ENCODE measurements at regions not wholly inside any gene's neighbourhood (a gene's known extent, or its start where the extent isn't known, plus 50 kb on each side); places are given as distances from the start of the nearest gene placed in this dataset.
"Not testable (repeated sequence)": the region's sequence is repeated elsewhere in the genome, so short reads cannot be mapped to it uniquely, and the experiment has no call there.

DNA sequence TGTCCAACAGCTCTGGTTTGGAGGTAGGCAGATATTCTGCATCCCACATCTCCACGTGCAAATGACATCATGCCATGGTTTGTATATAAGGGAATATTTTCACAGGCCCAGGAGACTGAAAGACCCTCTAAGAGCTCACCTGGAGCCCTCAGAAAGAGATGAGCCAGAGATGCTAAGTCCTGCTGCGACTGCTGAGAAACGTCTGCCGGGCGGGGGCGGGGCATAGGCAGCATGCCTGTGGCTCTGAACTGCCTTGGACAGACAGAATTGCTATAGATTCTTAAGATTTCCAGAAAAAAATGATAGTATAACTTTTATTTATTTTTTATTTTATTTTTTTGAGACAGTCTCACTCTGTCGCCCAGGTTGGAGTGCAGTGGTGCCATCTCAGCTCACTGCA lies 64.2 kb upstream of the METTL9 start:
- not testable (repeated sequence) for H4K20me1 ChIP-seq (ENCODE audit: insufficient read depth, low read length); DNase-seq (ENCODE audit: insufficient read length, low spot score, missing footprints); H2AFZ ChIP-seq (ENCODE audit: low read length); H3K36me3 ChIP-seq (ENCODE audit: insufficient read depth, low read length); H3K4me3 ChIP-seq (ENCODE audit: insufficient read depth, low read length); H3K4me2 ChIP-seq (ENCODE audit: insufficient read depth, low read length); H3K27me3 ChIP-seq (ENCODE audit: insufficient read depth, low read length); H3K27ac ChIP-seq (ENCODE audit: low read depth, low read length); H3K79me2 ChIP-seq (ENCODE audit: insufficient read depth, low read length); H3K4me1 ChIP-seq (ENCODE audit: insufficient read depth, low read length); H3K9me3 ChIP-seq (ENCODE audit: low read depth, low read length)

DNA sequence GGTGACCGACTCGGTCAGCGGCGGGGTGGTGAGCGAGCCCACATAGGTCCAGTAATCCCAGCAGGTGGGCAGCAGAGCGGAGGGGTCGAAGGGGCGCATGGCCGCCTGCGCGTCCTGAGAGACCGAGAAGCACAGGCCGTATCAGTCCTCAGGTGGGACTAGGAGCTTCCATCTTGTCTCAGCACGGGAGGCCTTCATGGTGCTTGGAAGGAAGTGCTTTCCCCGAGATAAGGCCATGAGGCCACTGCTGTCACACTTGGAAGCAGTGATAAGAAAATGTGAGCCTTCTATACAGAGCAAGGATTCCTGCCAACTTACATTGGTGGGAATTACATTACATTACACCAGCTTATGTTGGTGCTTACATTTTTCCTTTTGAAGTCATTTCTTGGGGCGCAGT lies 62.6 kb upstream of the METTL9 start:
- H3K9me3 ChIP-seq (ENCODE audit: low read depth, low read length); H3K27me3 ChIP-seq (ENCODE audit: insufficient read depth, low read length); H3K4me1 ChIP-seq (ENCODE audit: insufficient read depth, low read length); H3K36me3 ChIP-seq (ENCODE audit: insufficient read depth, low read length); H4K20me1 ChIP-seq (ENCODE audit: insufficient read depth, low read length); DNase-seq (ENCODE audit: insufficient read length, low spot score, missing footprints); H3K4me3 ChIP-seq (ENCODE audit: insufficient read depth, low read length); H2AFZ ChIP-seq (ENCODE audit: low read length); H3K27ac ChIP-seq (ENCODE audit: low read depth, low read length); H3K4me2 ChIP-seq (ENCODE audit: insufficient read depth, low read length); H3K79me2 ChIP-seq (ENCODE audit: insufficient read depth, low read length): not testable (repeated sequence)

DNA sequence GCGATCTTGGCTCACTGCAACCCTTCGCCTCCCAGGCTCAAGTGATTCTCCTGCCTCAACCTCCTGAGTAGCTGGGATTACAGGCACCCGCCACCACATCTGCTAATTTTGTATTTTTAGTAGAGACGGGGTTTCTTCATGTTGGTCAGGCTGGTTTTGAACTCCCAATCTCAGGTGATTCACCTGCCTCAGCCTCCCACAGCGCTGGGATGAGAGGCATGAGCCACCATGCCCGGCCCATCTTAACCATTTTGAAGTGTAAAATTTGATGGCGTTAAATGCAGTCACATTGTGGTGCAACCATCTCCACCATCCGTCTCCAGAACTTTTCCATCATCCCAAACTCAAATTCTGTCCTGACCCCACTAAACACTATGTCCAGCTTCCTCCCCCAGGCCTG lies 61.8 kb upstream of the METTL9 start:
- not testable (repeated sequence) for H3K4me2 ChIP-seq (ENCODE audit: insufficient read depth, low read length); H3K9me3 ChIP-seq (ENCODE audit: low read depth, low read length); H3K4me1 ChIP-seq (ENCODE audit: insufficient read depth, low read length); H2AFZ ChIP-seq (ENCODE audit: low read length); H3K36me3 ChIP-seq (ENCODE audit: insufficient read depth, low read length); H3K27ac ChIP-seq (ENCODE audit: low read depth, low read length); DNase-seq (ENCODE audit: insufficient read length, low spot score, missing footprints); H4K20me1 ChIP-seq (ENCODE audit: insufficient read depth, low read length); H3K27me3 ChIP-seq (ENCODE audit: insufficient read depth, low read length); H3K4me3 ChIP-seq (ENCODE audit: insufficient read depth, low read length); H3K79me2 ChIP-seq (ENCODE audit: insufficient read depth, low read length)

DNA sequence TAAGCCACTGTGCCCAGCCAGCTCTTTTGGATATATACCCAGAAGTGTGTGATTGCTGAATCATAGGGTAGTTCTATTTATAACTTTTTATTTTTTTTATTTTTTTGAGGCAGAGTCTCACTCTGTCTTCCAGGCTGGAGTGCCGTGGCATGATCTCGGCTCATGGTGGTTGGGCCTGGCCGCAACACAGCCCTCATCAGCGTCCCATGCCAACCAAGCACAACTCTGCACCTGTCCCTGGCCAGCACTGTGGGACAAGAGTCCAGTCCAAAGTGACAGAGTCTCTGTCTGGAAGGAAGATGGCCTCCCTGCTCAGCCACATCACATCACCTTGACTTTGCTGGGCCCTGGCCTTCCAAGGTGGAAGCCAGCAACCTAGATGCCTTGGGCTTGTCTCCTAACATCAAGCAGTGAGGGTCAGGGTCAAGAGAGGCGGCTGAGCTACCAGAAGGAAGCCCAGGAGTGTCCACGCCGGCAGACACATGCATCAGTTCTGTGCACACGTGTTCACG lies 60.2 kb upstream of the METTL9 start:
- H4K20me1 ChIP-seq (ENCODE audit: insufficient read depth, low read length); H3K9me3 ChIP-seq (ENCODE audit: low read depth, low read length); H3K4me1 ChIP-seq (ENCODE audit: insufficient read depth, low read length); DNase-seq (ENCODE audit: insufficient read length, low spot score, missing footprints); H3K36me3 ChIP-seq (ENCODE audit: insufficient read depth, low read length); H3K27ac ChIP-seq (ENCODE audit: low read depth, low read length); H3K27me3 ChIP-seq (ENCODE audit: insufficient read depth, low read length); H3K79me2 ChIP-seq (ENCODE audit: insufficient read depth, low read length); H3K4me3 ChIP-seq (ENCODE audit: insufficient read depth, low read length); H3K4me2 ChIP-seq (ENCODE audit: insufficient read depth, low read length): not testable (repeated sequence)
- H2AFZ ChIP-seq (ENCODE audit: low read length) = peak overlapping the region; percentile 95

DNA sequence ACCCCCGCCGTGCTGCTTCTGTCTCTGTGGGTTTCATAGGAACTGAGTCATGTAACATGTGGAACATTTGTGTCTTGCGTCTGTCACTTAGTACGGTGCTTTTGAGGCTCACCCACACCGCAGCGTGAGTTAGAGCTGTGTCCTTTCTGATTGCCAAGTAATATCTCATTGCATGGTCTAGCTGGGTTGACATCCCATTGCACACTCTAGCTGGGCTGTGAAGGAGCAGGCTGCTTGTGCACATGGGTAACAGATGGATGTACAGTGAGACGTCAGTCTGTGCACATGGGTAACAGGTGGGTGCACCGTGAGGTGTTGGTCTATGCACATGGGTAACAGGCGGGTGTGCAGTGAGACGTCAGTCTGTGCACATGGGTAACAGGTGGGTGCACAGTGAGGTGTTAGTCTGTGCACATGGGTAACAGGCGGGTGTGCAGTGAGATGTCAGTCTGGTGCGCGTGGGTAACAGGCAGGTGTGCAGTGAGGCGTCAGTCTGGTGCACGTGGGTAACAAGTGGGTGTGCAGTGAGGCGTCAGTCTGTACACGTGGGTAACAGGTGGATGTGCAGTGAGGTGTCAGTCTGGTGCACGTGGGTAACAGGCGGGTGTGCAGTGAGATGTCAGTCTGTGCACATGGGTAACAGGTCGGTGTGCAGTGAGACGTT lies 58.5 kb upstream of the METTL9 start:
- not testable (repeated sequence) for H3K36me3 ChIP-seq (ENCODE audit: insufficient read depth, low read length); H3K4me1 ChIP-seq (ENCODE audit: insufficient read depth, low read length); H3K4me2 ChIP-seq (ENCODE audit: insufficient read depth, low read length); H3K27ac ChIP-seq (ENCODE audit: low read depth, low read length); H4K20me1 ChIP-seq (ENCODE audit: insufficient read depth, low read length); H3K4me3 ChIP-seq (ENCODE audit: insufficient read depth, low read length); H3K9me3 ChIP-seq (ENCODE audit: low read depth, low read length); H2AFZ ChIP-seq (ENCODE audit: low read length); H3K79me2 ChIP-seq (ENCODE audit: insufficient read depth, low read length); H3K27me3 ChIP-seq (ENCODE audit: insufficient read depth, low read length)
- DNase-seq (ENCODE audit: insufficient read length, low spot score, missing footprints) = peak; percentile 55

DNA sequence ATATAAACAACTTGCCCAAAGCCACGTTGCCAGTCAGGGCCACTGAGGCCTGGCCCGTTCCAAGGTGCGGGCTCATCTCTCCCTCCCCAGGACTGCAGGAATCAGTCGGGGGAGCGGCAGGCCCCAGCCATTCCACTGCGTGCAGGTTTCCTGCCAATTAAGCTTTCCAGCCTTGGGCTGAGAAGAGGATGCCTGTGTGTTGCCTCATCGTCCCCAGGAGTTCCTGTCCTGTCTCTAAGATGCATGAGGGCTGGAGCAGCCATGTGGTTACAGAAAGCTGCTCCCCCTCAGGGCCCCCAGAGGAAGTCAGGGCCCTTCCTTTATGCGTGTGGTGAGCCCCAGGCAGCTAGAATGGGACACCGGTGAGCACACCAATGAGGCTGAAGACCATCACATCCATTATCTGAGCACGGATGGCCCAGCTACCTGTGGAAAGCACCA lies 57.7 kb upstream of the METTL9 start:
- H4K20me1 ChIP-seq (ENCODE audit: insufficient read depth, low read length); H3K4me1 ChIP-seq (ENCODE audit: insufficient read depth, low read length); H3K4me3 ChIP-seq (ENCODE audit: insufficient read depth, low read length); H3K4me2 ChIP-seq (ENCODE audit: insufficient read depth, low read length); H3K27ac ChIP-seq (ENCODE audit: low read depth, low read length); H2AFZ ChIP-seq (ENCODE audit: low read length); H3K9me3 ChIP-seq (ENCODE audit: low read depth, low read length); H3K36me3 ChIP-seq (ENCODE audit: insufficient read depth, low read length); H3K27me3 ChIP-seq (ENCODE audit: insufficient read depth, low read length); DNase-seq (ENCODE audit: insufficient read length, low spot score, missing footprints); H3K79me2 ChIP-seq (ENCODE audit: insufficient read depth, low read length): not testable (repeated sequence)

DNA sequence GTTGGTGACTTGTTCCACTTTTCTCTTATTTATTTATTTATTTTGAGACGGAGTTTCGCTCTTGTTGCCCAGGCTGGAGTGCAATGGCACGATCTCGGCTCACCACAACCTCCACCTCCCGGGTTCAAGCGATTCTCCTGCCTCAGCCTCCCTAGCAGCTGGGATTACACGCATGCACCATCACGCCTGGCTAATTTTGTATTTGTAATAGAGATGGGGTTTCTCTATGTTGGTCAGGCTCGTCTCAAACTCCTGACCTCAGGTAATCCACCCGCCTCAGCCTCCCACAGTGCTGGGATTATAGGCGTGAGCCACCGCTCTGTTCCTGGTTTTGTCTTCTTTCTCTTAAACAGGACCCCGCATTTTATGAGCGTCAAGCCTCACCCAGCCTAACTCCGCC lies 57.3 kb upstream of the METTL9 start:
- not testable (repeated sequence) for H3K36me3 ChIP-seq (ENCODE audit: insufficient read depth, low read length); DNase-seq (ENCODE audit: insufficient read length, low spot score, missing footprints)

DNA sequence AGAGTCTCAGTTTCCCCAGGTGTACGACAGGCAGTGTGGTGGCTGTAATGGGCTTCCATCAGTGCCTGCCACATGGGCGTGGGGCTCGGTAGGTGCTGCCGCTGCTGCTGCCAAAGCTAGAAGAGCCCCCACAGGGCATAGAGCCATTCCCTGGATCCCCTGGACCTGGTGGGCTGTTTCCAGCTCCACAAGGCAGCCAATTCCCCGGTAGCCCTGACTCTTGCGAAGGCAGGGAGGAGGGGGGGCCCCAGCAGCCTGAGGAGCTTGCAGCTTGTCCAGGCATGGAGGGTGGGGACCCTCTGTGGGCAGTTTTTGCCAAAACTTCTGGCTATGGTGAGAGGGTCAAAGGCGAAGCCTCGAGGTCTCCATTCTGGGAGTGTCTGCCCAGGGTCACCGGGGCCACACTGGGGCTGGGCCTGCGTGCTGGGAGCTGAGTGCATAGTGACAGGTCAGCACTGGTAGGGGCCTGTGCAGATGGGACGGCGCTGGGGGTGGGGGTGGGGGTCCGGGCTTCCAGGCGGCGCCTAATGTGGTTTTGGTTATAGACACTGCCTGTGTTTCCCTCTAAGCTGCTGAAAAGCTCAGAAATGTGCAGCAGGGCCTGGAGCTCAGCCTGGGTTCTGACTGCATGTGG lies 56.8 kb upstream of the METTL9 start:
- not testable (repeated sequence) for H4K20me1 ChIP-seq (ENCODE audit: insufficient read depth, low read length); H3K79me2 ChIP-seq (ENCODE audit: insufficient read depth, low read length); H3K27ac ChIP-seq (ENCODE audit: low read depth, low read length); DNase-seq (ENCODE audit: insufficient read length, low spot score, missing footprints); H2AFZ ChIP-seq (ENCODE audit: low read length); H3K36me3 ChIP-seq (ENCODE audit: insufficient read depth, low read length); H3K4me3 ChIP-seq (ENCODE audit: insufficient read depth, low read length); H3K27me3 ChIP-seq (ENCODE audit: insufficient read depth, low read length); H3K4me2 ChIP-seq (ENCODE audit: insufficient read depth, low read length); H3K4me1 ChIP-seq (ENCODE audit: insufficient read depth, low read length); H3K9me3 ChIP-seq (ENCODE audit: low read depth, low read length)

More for the DNA sequence above, 57.3 kb upstream of the METTL9 start:
- H3K9me3 ChIP-seq (ENCODE audit: low read depth, low read length); H3K79me2 ChIP-seq (ENCODE audit: insufficient read depth, low read length); H3K4me2 ChIP-seq (ENCODE audit: insufficient read depth, low read length); H3K4me3 ChIP-seq (ENCODE audit: insufficient read depth, low read length); H4K20me1 ChIP-seq (ENCODE audit: insufficient read depth, low read length); H3K27me3 ChIP-seq (ENCODE audit: insufficient read depth, low read length); H3K4me1 ChIP-seq (ENCODE audit: insufficient read depth, low read length); H2AFZ ChIP-seq (ENCODE audit: low read length); H3K27ac ChIP-seq (ENCODE audit: low read depth, low read length): not testable (repeated sequence)

DNA sequence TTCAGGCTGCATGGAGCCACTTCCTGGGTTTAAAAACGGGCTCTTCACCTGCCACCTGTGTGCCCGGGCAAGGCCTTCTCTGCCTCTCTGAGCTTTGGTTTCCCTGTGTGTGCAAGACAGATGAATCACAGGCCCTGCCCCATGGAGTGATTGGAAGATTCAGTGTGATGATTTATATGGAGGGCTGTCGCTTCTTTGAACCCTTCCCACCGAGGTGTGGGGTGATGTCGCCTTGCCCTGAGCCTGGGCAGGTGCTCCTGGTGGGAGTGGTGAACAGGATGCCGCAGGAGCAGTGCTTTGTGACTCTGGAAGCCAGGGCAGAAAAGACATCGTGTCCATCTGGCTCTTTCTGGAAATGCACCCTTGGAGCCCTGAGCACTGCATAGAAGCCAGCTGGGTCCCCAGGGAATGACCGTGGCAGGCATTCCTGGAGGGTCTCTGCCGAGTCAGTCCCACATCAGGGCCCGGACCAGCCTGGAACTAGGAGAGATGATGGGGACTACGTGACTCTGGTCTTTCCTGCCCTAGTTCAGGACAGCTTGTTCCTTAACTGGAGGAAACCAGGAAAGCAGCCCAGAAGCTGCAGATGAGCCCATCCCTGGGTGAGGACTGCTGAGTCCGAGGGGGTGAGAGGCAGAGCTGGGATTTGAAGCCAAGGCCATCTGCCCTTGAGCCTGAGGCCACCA lies 56.1 kb upstream of the METTL9 start:
- not testable (repeated sequence) for H3K27ac ChIP-seq (ENCODE audit: low read depth, low read length); H3K36me3 ChIP-seq (ENCODE audit: insufficient read depth, low read length); H4K20me1 ChIP-seq (ENCODE audit: insufficient read depth, low read length); H3K79me2 ChIP-seq (ENCODE audit: insufficient read depth, low read length); H3K27me3 ChIP-seq (ENCODE audit: insufficient read depth, low read length); H3K4me1 ChIP-seq (ENCODE audit: insufficient read depth, low read length); H2AFZ ChIP-seq (ENCODE audit: low read length); H3K9me3 ChIP-seq (ENCODE audit: low read depth, low read length); H3K4me3 ChIP-seq (ENCODE audit: insufficient read depth, low read length); H3K4me2 ChIP-seq (ENCODE audit: insufficient read depth, low read length)
- peak; percentile 75 for DNase-seq (ENCODE audit: insufficient read length, low spot score, missing footprints)

All from osteoblast (primary cell).